NK-92 treated with Interleukin-12 subunit alpha and Interleukin-12 subunit beta, amount 100 ng/mL, for 24 hours (cell line): ENCODE measurements at regions not wholly inside any gene's neighbourhood (a gene's known extent, or its start where the extent isn't known, plus 50 kb on each side); places are given as distances from the start of the nearest gene placed in this dataset.

ENCODE experiments used
- DNase-seq: peaks from one replicate; lab custom pipeline; 2025; lab: John Stamatoyannopoulos, UW

DNA sequence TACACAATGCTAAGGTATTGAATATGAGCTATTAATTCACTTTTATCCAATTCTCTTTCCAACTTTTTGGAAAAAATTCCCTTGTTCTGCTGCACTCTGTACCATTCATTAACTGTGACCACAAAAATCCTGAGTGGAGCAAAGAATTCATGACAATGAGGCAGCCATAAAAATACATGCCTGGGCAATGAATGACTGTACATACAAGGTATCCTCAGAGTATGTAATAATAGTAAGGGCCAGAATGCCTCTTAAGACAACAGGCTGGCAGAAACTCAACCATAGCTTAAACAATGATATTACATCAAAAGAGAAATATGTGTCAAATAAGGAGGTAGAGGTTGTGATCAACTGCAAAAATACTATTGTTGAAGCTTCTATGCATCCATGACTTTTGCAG is 74.7 kb upstream of the CA10 start:
- DNase-seq, result no peak

DNA sequence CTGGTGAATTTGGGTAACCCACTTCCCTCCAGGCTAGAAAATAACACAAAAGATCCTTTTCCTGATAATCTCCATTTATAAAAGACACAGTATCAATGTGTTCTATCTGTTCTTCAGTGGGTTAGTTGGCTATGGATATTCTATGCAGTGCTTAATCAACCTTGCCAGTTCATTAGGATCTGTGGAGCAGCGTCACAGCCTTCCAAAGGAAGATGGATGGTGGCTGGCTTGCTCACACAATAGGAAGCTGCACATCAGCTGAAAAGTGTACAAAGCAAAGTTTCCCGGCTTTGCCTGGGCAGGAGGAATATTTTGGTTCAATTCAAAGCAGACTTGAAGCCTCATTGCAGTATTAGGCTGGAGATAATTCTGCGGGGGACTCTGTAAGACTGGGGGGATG is 70.3 kb upstream of the CA10 start:
- no peak for DNase-seq

DNA sequence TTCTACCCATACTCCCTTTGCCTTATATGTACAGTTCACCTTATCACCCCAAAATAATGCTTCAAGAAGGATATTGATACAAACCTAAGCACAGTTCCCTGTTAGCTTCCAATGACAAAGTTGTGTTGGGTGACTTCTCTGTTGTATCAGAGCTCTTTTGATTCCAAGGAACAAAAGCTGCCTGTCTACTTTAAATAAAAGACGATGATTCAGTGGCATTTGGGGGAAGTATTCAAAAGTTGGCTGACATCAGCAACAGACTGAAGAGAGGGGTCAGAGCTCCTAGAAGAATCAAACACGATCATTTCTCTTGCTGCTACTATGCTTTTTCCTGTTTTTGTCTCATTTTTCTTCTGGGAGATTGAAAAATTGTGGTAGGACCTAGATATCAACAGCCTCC is 69.4 kb upstream of the CA10 start:
- no peak for DNase-seq

DNA sequence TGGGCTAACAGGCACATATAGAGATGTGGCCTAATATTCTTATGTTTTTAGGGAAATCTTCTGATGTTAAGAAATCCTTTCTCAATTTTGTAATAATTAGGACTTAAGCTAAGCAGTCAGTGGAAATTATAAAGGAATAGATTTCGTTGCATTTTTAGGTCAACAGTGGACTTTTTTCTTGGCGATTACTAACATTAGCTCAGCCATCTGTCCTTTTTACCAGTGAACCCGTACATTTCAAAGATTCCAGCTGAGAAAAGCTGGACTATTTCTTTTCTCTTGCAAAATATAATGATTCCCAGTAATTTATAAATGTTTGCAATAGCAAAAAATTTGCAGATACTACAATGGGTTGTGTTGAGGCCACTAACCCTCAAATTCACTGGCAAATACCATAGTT is 54.9 kb upstream of the CA10 start:
- no peak for DNase-seq

DNA sequence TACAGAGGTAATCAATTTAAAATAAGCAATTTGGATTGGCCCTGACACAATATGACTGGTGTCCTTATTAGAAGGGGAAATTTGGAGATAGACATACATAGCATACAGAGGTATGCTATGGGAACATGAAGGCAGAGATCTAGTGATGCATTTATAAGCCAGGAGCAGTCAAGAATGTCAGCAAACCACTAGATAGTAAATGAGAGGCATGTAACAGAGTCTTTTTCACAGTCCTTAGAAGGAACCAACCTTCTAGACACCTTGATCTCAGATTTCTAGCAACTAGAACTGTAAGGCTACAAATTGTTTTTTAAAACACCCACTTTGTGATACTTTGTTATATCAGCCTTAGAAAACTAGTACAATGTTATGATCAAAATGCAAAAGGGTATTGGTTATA is 54.3 kb upstream of the CA10 start:
- no peak for DNase-seq

DNA sequence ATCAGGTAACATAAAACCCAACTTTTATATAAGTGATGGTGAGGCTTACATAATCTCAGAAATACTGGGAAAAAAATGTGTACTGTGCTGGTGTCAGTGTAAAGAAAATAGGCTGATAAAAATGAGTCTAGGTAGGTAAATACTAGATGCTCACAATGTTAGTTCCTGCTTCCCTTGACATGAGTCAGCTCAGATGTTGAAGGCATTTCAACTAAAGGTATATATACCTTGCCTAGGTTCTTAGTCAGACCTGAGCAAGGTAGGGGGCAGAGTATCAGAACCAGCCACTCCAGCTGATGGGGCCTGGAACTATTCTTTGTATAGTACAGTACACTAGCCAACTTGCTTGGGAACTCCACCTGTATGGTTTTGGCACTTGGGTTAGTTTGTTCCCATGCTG is 51.0 kb upstream of the CA10 start:
- DNase-seq, result no peak
